ENCODE measurements at regions not wholly inside any gene's neighbourhood (a gene's known extent, or its start where the extent isn't known, plus 50 kb on each side); places are given as distances from the start of the nearest gene placed in this dataset.
A peak's percentile ranks its signal among the peaks of the same experiment; 100 is the strongest.
"Not testable (repeated sequence)": the region's sequence is repeated elsewhere in the genome, so short reads cannot be mapped to it uniquely, and the experiment has no call there.

DNA sequence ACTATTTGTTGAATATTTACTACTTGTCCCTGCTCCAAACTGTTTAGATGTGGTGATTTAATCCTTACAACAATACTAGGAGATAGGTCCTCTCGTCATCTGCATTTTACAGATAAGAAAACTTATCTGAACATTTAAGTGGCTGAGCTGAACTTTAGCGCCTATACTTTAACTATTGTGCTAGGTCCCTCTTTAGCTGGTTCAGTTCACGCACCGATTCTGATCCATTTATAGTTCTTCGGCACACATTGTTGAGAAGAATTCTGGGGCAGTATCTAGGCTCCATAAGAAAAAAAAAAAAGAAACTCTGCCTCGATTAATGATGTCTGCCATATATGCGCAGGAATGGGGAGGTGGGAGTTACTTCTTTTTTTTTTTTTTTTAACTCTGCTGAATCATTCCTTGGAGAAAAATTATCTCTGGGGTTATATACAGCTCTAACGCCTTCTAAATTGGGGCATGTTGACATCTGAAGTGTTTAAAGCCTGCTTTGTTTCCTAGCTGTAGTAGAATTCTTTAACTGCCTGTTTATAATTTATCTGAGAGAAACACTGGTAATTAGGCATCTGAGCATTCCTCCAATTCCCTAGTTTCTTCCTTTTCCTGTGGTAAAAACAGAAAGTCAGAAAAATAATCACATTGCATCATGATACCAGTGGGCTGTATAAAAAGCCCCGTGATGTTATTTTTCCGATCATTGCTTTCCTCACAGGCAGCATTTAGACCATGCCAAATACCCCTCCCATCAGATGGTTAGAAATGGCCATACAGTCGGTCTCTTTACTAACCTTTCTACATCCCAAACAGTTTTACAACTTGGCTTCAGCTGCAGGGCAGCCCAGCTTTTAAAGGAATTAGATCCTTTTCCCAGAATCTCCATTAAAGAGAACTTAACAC lies 98.5 kb upstream of the KDM7A start:
- H3K4me1 ChIP-seq, result no peaks in the 10 kb centered on the region
- intact Hi-C loops (cut with DNase I; ENCODE audit: low total_unique reads), result no loop called here
- H3K9me3 ChIP-seq, result no peaks in the 10 kb centered on the region
- DNase-seq, result no peak
- 58 to 68% (median 60%) methylated on average over 11 of the region's 11 CpGs for WGBS, 5 donors
- H3K36me3 ChIP-seq, result no peaks in the 10 kb centered on the region
- H3K4me3 ChIP-seq, result no peak overlapping the region
- TF ChIP-seq, protein P1, sequence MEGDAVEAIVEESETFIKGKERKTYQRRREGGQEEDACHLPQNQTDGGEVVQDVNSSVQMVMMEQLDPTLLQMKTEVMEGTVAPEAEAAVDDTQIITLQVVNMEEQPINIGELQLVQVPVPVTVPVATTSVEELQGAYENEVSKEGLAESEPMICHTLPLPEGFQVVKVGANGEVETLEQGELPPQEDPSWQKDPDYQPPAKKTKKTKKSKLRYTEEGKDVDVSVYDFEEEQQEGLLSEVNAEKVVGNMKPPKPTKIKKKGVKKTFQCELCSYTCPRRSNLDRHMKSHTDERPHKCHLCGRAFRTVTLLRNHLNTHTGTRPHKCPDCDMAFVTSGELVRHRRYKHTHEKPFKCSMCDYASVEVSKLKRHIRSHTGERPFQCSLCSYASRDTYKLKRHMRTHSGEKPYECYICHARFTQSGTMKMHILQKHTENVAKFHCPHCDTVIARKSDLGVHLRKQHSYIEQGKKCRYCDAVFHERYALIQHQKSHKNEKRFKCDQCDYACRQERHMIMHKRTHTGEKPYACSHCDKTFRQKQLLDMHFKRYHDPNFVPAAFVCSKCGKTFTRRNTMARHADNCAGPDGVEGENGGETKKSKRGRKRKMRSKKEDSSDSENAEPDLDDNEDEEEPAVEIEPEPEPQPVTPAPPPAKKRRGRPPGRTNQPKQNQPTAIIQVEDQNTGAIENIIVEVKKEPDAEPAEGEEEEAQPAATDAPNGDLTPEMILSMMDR (IDR thresholded peaks at IDR 0.05 in 8 of 11, conservative IDR thresholded peaks at IDR 0.05 in 3 of 11), result no peak
- TF ChIP-seq POLR2A (IDR thresholded peaks at IDR 0.05), result no peak
- no peak for TF ChIP-seq POLR2AphosphoS5 (IDR thresholded peaks at IDR 0.05)
- H3K27ac ChIP-seq, result no peak overlapping the region
- H3K27me3 ChIP-seq (replicated peaks in 1 of 7), result no peaks in the 10 kb centered on the region

DNA sequence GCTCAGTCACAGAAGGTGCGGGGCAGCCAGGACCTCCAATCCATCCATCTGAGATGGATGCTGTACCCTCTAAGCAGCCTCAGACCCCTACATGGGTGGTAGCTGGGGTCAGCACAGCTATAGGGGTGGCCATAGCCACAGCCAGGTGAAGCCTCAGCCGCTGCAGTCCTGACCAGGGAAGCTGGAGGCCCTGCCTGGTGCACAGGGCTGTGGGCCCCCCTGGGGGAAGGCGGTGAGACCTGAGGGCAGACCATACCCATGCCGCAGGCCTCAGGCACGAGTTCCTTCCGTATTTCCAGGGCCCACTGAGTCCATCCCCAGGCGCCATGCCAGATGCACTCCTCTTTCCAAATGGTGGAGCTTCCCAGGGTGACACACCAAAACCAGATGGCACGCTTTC lies 96.6 kb upstream of the KDM7A start:
- DNase-seq, result no peak
- TF ChIP-seq POLR2A (IDR thresholded peaks at IDR 0.05), result no peak
- TF ChIP-seq POLR2AphosphoS5 (IDR thresholded peaks at IDR 0.05), result no peak
- TF ChIP-seq, protein P1 (IDR thresholded peaks at IDR 0.05 in 8 of 11, conservative IDR thresholded peaks at IDR 0.05 in 3 of 11), result no peak

DNA sequence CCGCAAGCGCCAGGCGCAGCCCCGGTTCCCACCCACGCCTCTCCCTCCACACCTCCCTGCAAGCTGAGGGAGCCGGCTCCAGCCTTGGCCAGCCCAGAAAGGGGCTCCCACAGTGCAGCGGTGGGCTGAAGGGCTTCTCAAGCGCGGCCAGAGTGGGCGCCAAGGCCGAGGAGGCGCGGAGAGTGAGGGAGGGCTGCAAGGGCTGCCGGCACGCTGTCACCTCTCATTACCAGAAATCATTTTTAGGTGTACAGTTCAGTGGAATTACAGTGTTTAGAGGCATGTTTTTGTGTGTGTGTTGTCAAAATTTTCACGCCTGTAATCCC lies 94.8 kb upstream of the KDM7A start:
- H3K27me3 ChIP-seq (replicated peaks in 1 of 7); intact Hi-C loops (cut with DNase I; ENCODE audit: low total_unique reads); H3K36me3 ChIP-seq; H3K27ac ChIP-seq; H3K9me3 ChIP-seq; DNase-seq; H3K4me1 ChIP-seq; H3K4me3 ChIP-seq: not testable (repeated sequence)
- 90 to 98% (median 95%) methylated on average over 11 to 16 of the region's 16 CpGs for WGBS, 5 donors

More for the DNA sequence above, 96.6 kb upstream of the KDM7A start:
- H3K9me3 ChIP-seq, result no peaks in the 10 kb centered on the region
- no peak overlapping the region for H3K27ac ChIP-seq
- intact Hi-C loops (cut with DNase I; ENCODE audit: low total_unique reads), result no loop called here
- 82 to 98% (median 95%) methylated on average over 7 to 8 of the region's 8 CpGs for WGBS, 5 donors
- no peaks in the 10 kb centered on the region for H3K36me3 ChIP-seq
- H3K4me1 ChIP-seq, result no peaks in the 10 kb centered on the region
- no peaks in the 10 kb centered on the region for H3K27me3 ChIP-seq (replicated peaks in 1 of 7)
- no peak overlapping the region for H3K4me3 ChIP-seq

DNA sequence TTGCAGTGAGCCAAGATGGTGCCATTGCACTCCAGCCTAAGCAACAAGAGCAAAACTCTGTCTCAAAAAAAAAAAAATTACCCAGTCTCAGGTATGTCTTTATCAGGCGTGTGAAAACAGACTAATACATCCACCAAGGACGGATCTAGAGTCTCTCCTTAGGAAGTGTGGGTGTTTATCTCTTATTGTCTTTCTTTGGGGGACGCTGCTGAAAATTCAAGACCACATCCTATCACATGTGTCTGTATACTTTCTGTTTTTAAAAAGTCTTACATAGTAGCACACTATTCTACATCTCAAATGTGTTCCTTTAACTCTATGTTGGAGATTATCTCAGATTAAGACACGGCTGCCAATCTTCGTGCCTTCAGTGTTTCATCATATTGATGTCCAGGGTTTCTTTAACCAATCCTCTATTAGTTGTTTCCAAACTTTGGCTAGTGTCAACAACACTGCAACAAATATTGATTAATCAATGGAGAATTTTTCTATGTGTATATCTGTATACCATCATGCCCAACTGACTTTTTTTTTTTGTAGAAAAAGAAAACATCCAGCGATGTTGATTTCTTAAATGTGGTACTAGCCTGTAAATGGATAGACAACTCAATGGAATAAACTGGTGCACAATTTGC lies 92.3 kb upstream of the KDM7A start:
- 61 to 74% (median 64%) methylated on average over 6 of the region's 6 CpGs for WGBS, 5 donors
- H3K4me3 ChIP-seq, result no peak overlapping the region
- peak overlapping the region in 2 of 8 donors; percentile 31 to 39 for H3K27ac ChIP-seq
- H3K9me3 ChIP-seq, result no peaks in the 10 kb centered on the region
- no peaks in the 10 kb centered on the region for H3K36me3 ChIP-seq
- H3K4me1 ChIP-seq, result no peaks in the 10 kb centered on the region
- no peak for DNase-seq
- intact Hi-C loops (cut with DNase I; ENCODE audit: low total_unique reads), result no loop called here
- no peak for TF ChIP-seq POLR2AphosphoS5 (IDR thresholded peaks at IDR 0.05)
- no peak for TF ChIP-seq POLR2A (IDR thresholded peaks at IDR 0.05)
- TF ChIP-seq, protein P1 (IDR thresholded peaks at IDR 0.05 in 8 of 11, conservative IDR thresholded peaks at IDR 0.05 in 3 of 11), result no peak
- H3K27me3 ChIP-seq (replicated peaks in 1 of 7), result no peaks in the 10 kb centered on the region
